Osteoblast (primary cell): ENCODE measurements at regions not wholly inside any gene's neighbourhood (a gene's known extent, or its start where the extent isn't known, plus 50 kb on each side); places are given as distances from the start of the nearest gene placed in this dataset.

Source experiments
- DNase-seq: peaks from one replicate; pipeline ENCODE4 v3.0.0; 2011; ENCODE audit warnings: low spot score, mixed read lengths; ENCODE audit not compliant: insufficient read length; ENCODE audit errors: missing footprints
- H2AFZ ChIP-seq: 2 replicates; pipeline ENCODE4 v1.6.0; 2011; ENCODE audit warnings: mild to moderate bottlenecking, low read length
- H3K27ac ChIP-seq: 2 replicates; pipeline ENCODE4 v1.5.1; 2011; ENCODE audit warnings: mild to moderate bottlenecking, low read depth, low read length, moderate library complexity
- H3K27me3 ChIP-seq: 2 replicates; pipeline ENCODE4 v1.6.0; 2012; ENCODE audit warnings: mild to moderate bottlenecking, control low read depth, inconsistent platforms, low read length, moderate library complexity; ENCODE audit not compliant: insufficient read depth
- H3K36me3 ChIP-seq: 2 replicates; pipeline ENCODE4 v1.5.1; 2011; ENCODE audit warnings: mild to moderate bottlenecking, low read length, control low read depth, moderate library complexity; ENCODE audit not compliant: insufficient read depth
- H3K4me1 ChIP-seq: 2 replicates; pipeline ENCODE4 v1.5.1; 2011; ENCODE audit warnings: mild to moderate bottlenecking, low read length, control low read depth, moderate library complexity; ENCODE audit not compliant: insufficient read depth
- H3K4me2 ChIP-seq: 2 replicates; pipeline ENCODE4 v1.6.0; 2011; ENCODE audit warnings: mild to moderate bottlenecking, low read length; ENCODE audit not compliant: insufficient read depth
- H3K4me3 ChIP-seq: fragments of 200-600 bp; sonication (generic); 3 replicates; pipeline ENCODE4 v1.5.1; 2012; ENCODE audit warnings: mild to moderate bottlenecking, low read length, inconsistent platforms; ENCODE audit not compliant: insufficient read depth
- H3K79me2 ChIP-seq: 2 replicates; pipeline ENCODE4 v1.6.0; 2012; ENCODE audit warnings: mild to moderate bottlenecking, low read length, control low read depth, inconsistent platforms; ENCODE audit not compliant: insufficient read depth
- H3K9me3 ChIP-seq: 2 replicates; pipeline ENCODE4 v1.5.1; 2011; ENCODE audit warnings: low read depth, low read length, control low read depth
- H4K20me1 ChIP-seq: 2 replicates; pipeline ENCODE4 v1.6.0; 2012; ENCODE audit warnings: mild to moderate bottlenecking, low read length, control low read depth; ENCODE audit not compliant: insufficient read depth
- CTCF ChIP-seq: IDR thresholded peaks from 2 replicates; pipeline ENCODE4 v1.5.1; 2011; ENCODE audit warnings: mild to moderate bottlenecking, low read depth, low read length, moderate library complexity; ENCODE audit errors: extremely low read depth

- no peak for TF ChIP-seq CTCF
These were observed 196.7 kb downstream of the ALX1 start for GRCh38 chr12:85476756-85477155.

GRCh38 chr12:85484387-85484786, 204.4 kb downstream of the ALX1 start:
- H3K4me3 ChIP-seq: no peak overlapping the region
- no peaks in the 10 kb centered on the region for H3K9me3 ChIP-seq
- H3K4me2 ChIP-seq: no peak overlapping the region
- no peaks in the 10 kb centered on the region for H3K4me1 ChIP-seq
- no peak overlapping the region for H3K27ac ChIP-seq
- no peak for TF ChIP-seq CTCF
- DNase-seq: no peak
- peaks cover 2% of the 10 kb centered on the region for H3K27me3 ChIP-seq
- no peak overlapping the region for H2AFZ ChIP-seq
- H4K20me1 ChIP-seq: no peaks in the 10 kb centered on the region
- H3K79me2 ChIP-seq: no peaks in the 10 kb centered on the region
- H3K36me3 ChIP-seq: no peaks in the 10 kb centered on the region

More at GRCh38 chr12:85476756-85477155, 196.7 kb downstream of the ALX1 start:
- no peaks in the 10 kb centered on the region for H3K4me1 ChIP-seq
- no peaks in the 10 kb centered on the region for H4K20me1 ChIP-seq
- no peak for DNase-seq
- H2AFZ ChIP-seq: no peak overlapping the region
- H3K4me3 ChIP-seq: no peak overlapping the region
- no peaks in the 10 kb centered on the region for H3K79me2 ChIP-seq
- no peaks in the 10 kb centered on the region for H3K36me3 ChIP-seq
- H3K4me2 ChIP-seq: no peak overlapping the region
- no peaks in the 10 kb centered on the region for H3K27me3 ChIP-seq
- H3K27ac ChIP-seq: no peak overlapping the region
- no peaks in the 10 kb centered on the region for H3K9me3 ChIP-seq

GRCh38 chr12:85489194-85489593, 209.2 kb downstream of the ALX1 start:
- no peaks in the 10 kb centered on the region for H3K9me3 ChIP-seq
- DNase-seq: no peak
- no peaks in the 10 kb centered on the region for H3K4me1 ChIP-seq
- no peak overlapping the region for H3K27ac ChIP-seq
- H3K36me3 ChIP-seq: no peaks in the 10 kb centered on the region
- no peak overlapping the region for H2AFZ ChIP-seq
- H3K4me2 ChIP-seq: no peak overlapping the region
- no peaks in the 10 kb centered on the region for H4K20me1 ChIP-seq
- peaks cover 2% of the 10 kb centered on the region for H3K27me3 ChIP-seq
- no peaks in the 10 kb centered on the region for H3K79me2 ChIP-seq
- no peak overlapping the region for H3K4me3 ChIP-seq
- no peak for TF ChIP-seq CTCF

GRCh38 chr12:85504164-85504563, 224.1 kb downstream of the ALX1 start:
- Histone ChIP-seq H3K9me3 (no peaks in the 10 kb centered on the region), H4K20me1 (no peaks in the 10 kb centered on the region), H3K4me3 (no peak overlapping the region), H3K79me2 (no peaks in the 10 kb centered on the region), H2AFZ (no peak overlapping the region), H3K36me3 (no peaks in the 10 kb centered on the region), H3K4me2 (no peak overlapping the region), H3K27ac (no peak overlapping the region), H3K4me1 (no peaks in the 10 kb centered on the region), H3K27me3 (no peaks in the 10 kb centered on the region)
- TF ChIP-seq CTCF: no peak
- no peak for DNase-seq
